WERI-Rb-1 (cell line): ENCODE measurements at regions not wholly inside any gene's neighbourhood (a gene's known extent, or its start where the extent isn't known, plus 50 kb on each side); places are given as distances from the start of the nearest gene placed in this dataset.

Source experiments
- DNase-seq: peaks from one replicate; pipeline ENCODE4 v3.0.0-alpha.2; 2020
- H3K27ac ChIP-seq: fragments of 250-450 bp; sonication (Bioruptor Pico); 2 replicates; pipeline ENCODE4 v1.5.1; 2020; ENCODE audit warnings: mild to moderate bottlenecking, moderate library complexity
- H3K27me3 ChIP-seq: fragments of 250-450 bp; sonication (Bioruptor Pico); 2 replicates; pipeline ENCODE4 v1.5.1; 2021; ENCODE audit warnings: mild to moderate bottlenecking, low read depth, moderate library complexity; ENCODE audit not compliant: insufficient read depth, severe bottlenecking
- H3K36me3 ChIP-seq: fragments of 250-450 bp; sonication (Bioruptor Pico); 2 replicates; pipeline ENCODE4 v1.5.1; 2020; ENCODE audit warnings: mild to moderate bottlenecking, moderate library complexity
- H3K4me3 ChIP-seq: 2 replicates; pipeline ENCODE4 v1.5.1; 2011; ENCODE audit warnings: low read depth, mild to moderate bottlenecking, control low read depth, low read length
- H3K9me3 ChIP-seq: fragments of 250-450 bp; sonication (Bioruptor Pico); 2 replicates; pipeline ENCODE4 v1.5.1; 2021; ENCODE audit warnings: mild to moderate bottlenecking, moderate library complexity; ENCODE audit not compliant: severe bottlenecking
- CTCF ChIP-seq: IDR thresholded peaks from 2 replicates; pipeline ENCODE4 v1.5.1; 2011; ENCODE audit warnings: low read depth, mild to moderate bottlenecking, control low read depth, inconsistent platforms, low read length

DNA sequence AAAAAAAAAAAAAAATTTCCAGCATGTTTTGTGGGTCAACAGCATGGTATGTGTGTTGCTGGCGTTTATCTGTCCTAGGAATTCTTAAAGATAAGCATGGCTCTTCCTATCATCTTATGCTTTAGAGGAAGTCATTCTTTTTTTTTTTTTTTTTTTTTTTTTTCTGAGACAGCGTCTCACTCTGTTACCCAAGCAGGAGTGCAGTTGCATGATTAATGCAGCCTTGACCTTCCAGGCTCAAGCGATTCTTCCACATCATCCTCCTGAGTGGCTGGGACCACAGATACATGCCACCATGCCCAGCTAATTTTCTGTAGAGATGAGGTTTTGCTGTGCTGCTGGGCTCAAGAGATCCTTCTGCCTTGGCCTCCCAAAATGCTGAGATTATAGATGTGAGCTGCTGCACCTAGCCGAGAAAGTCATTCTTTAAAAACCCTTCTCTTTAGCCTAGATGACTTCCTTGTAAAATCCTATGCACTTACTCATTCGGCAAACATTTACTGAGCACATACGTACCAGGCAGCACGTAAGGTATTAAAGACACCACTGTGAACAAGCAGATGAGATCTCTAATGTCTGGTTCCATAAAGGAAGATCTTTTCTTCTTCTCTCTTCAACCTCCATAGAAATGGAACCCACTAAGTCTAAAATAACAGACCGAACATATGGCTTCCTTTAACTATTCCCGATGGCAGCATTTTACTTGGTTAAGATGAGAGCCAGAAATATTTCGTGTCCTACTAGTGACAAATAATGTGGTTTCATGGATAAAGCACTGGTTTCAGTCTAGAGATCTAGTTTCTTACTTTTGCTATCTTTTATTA lies 122.4 kb downstream of the RIN2 start:
- H3K36me3 ChIP-seq, result no peaks in the 10 kb centered on the region
- no peak for DNase-seq
- no peak overlapping the region for H3K4me3 ChIP-seq
- TF ChIP-seq CTCF, result no peak
- H3K27ac ChIP-seq, result no peak overlapping the region
- H3K27me3 ChIP-seq, result no peaks in the 10 kb centered on the region
- no peaks in the 10 kb centered on the region for H3K9me3 ChIP-seq

- no peak overlapping the region for H3K4me3 ChIP-seq
- H3K9me3 ChIP-seq, result no peaks in the 10 kb centered on the region
- no peaks in the 10 kb centered on the region for H3K27me3 ChIP-seq
- no peak for DNase-seq
- no peak for TF ChIP-seq CTCF
- H3K27ac ChIP-seq, result no peak overlapping the region
- H3K36me3 ChIP-seq, result no peaks in the 10 kb centered on the region
Observed at GRCh38 chr20:19881080-19881840, 123.2 kb downstream of the RIN2 start.

DNA sequence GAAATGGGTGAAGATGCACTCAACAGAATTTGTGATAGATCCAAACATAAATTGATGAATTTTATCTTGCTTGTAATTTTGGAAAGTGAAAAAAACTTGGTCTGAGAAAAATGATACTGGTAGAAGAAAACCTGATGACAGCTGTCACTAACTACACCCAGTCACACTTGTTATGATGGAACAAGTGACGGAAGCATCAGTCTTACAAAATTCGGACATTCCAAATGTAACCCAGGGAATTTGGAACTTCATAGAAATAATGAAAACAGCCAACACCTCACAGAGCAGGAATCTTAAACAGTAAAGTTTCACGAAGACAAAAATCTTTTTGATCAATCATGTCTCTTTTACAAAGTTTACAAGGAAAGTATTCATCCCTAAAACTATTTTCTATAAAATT lies 123.9 kb downstream of the RIN2 start:
- Histone ChIP-seq H3K9me3 (no peaks in the 10 kb centered on the region), H3K36me3 (no peaks in the 10 kb centered on the region), H3K27me3 (no peaks in the 10 kb centered on the region), H3K27ac (no peak overlapping the region), H3K4me3 (no peak overlapping the region)
- TF ChIP-seq CTCF, result no peak
- DNase-seq, result no peak

DNA sequence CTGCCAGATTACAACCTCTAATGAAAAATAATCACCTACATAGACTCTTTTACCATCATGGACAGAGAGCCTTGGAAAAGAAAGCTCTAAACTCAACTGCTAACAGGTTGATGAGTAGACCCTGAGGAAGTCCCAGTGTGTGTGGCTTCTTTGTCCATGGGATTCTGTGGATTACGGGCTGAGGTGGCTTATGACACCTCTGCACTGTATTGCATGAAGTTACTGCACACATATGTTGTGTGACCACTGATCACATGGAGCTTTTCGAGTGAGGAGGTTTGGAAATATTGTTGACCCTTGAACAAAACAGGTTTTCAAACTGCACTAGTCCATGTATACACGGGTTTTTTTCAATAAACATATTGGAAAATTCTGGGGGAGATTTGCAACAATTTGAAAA lies 124.4 kb downstream of the RIN2 start:
- Histone ChIP-seq H3K27me3 (no peaks in the 10 kb centered on the region), H3K9me3 (no peaks in the 10 kb centered on the region), H3K36me3 (no peaks in the 10 kb centered on the region), H3K4me3 (no peak overlapping the region), H3K27ac (no peak overlapping the region)
- TF ChIP-seq CTCF, result no peak
- no peak for DNase-seq

- H3K27ac ChIP-seq, result no peak overlapping the region
- no peak for TF ChIP-seq CTCF
- H3K9me3 ChIP-seq, result no peaks in the 10 kb centered on the region
- no peak for DNase-seq
- H3K4me3 ChIP-seq, result no peak overlapping the region
- H3K27me3 ChIP-seq, result no peaks in the 10 kb centered on the region
- H3K36me3 ChIP-seq, result no peaks in the 10 kb centered on the region
Observed at GRCh38 chr20:19883501-19883900, 125.4 kb downstream of the RIN2 start.
